ENCODE measurements at regions not wholly inside any gene's neighbourhood (a gene's known extent, or its start where the extent isn't known, plus 50 kb on each side); places are given as distances from the start of the nearest gene placed in this dataset.

DNA sequence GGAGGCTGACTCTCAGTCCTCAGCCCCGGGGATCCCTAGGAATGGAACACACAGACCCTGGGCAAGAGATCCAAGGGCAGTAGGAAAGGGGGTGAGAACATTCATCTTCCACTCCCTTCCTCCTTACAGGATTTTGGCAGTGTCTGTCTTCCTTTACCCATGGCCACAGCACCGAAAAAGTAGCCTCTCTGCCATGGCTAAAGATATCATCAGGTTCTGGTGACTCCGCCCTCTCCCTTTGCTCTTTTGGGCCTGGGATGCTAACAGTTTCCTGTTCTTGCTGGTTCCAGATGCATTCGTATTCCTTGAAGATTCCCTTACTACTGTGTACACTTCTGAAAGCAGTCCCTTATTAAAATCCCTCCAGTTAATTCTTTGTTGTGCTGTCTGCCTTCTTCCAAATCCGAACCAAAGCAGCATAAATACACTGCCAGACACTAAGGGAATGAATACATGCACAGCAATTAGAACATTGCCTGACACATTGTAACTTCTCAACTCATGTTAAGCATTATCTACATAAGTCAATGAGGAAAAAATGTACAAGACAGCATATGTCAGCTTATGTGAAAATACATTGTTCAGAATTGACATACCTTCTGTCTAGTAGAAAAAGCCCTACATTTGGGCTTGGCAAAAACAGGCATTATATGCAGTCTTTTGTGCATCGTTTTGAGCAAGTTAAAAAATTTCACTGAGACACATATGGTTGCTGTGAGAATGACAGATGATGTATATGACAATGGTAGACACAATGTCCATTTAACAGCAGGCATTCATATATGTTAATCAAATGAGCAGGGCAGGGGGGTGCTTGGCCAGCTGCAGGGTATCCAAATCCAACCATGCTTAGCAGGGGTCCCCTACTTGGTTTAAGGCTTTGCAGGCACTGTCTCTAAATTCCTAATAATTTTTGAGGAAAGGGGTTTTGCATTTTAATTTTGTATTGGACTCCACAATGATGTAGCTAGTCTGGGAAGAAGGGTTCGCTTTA is 58.8 kb upstream of the RAI14 start:
- no peak for DNase-seq (ENCODE audit: low read depth)
- H3K4me3 ChIP-seq (ENCODE audit: low read depth, low read length), result no peak overlapping the region
- TF ChIP-seq, protein P1, sequence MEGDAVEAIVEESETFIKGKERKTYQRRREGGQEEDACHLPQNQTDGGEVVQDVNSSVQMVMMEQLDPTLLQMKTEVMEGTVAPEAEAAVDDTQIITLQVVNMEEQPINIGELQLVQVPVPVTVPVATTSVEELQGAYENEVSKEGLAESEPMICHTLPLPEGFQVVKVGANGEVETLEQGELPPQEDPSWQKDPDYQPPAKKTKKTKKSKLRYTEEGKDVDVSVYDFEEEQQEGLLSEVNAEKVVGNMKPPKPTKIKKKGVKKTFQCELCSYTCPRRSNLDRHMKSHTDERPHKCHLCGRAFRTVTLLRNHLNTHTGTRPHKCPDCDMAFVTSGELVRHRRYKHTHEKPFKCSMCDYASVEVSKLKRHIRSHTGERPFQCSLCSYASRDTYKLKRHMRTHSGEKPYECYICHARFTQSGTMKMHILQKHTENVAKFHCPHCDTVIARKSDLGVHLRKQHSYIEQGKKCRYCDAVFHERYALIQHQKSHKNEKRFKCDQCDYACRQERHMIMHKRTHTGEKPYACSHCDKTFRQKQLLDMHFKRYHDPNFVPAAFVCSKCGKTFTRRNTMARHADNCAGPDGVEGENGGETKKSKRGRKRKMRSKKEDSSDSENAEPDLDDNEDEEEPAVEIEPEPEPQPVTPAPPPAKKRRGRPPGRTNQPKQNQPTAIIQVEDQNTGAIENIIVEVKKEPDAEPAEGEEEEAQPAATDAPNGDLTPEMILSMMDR (IDR thresholded peaks at IDR 0.05; ENCODE audit: control insufficient read depth, extremely low read depth, insufficient read depth), result no peak

DNA sequence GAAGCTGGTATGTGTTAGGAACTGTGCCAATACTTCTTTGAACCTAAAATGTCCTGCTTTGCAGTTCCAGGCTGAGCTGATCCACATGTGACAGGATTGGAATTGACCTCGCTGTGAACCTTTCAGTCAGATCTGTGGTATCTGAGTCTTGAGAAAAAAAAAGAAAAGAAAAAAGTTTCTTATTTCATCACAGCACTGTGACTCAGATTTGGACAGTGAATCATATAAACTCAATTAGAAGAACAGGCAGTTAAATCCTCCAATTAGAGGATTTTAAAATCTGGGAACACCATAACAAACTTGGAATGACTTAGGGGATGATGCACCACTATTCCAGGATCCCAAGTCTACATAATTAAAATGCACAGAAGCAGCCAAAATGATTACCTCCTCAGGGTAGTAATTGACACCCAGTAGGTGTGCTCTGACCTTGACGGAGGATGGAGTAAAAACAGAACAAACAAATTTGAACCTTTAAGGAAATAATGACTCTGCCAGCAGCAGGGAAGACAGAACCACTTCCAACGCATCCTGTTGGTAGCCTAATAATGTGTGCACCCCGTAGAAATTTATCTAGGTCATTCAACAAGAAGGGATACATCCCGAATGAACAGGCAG is 57.8 kb upstream of the RAI14 start:
- no peak for DNase-seq (ENCODE audit: low read depth)
- TF ChIP-seq, protein P1 (IDR thresholded peaks at IDR 0.05; ENCODE audit: control insufficient read depth, extremely low read depth, insufficient read depth), result no peak
- H3K4me3 ChIP-seq (ENCODE audit: low read depth, low read length), result no peak overlapping the region

DNA sequence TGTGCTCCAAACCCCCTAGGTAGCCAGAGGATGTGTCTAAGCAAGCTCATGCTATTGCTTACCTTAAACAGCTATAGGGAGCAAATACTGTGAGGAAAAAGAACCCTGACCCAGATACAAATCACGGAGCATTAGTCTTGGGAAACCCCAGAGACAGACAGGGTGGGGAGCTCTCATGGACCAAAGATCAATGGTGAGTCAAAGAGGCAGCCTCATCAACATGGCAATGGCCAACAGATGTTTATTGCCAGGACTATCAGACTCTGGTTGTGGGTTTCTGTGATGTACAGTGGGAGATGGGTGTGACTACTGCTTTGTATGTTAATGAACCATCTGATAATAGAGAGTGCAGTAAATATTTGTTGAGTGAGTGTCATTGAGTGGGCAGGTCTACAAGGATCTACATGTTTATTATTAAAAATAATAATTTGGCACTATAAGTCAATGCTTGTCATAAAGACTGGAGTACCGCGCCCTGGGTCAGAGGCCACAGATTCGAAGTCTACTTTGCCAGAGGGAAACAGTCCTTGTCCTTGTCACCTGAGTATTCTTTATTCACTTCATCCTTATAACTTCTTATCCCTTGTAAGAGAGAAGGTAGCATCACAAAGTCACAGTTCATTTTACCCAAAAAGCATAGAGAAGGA is 56.5 kb upstream of the RAI14 start:
- DNase-seq (ENCODE audit: low read depth), result no peak
- TF ChIP-seq, protein P1 (IDR thresholded peaks at IDR 0.05; ENCODE audit: control insufficient read depth, extremely low read depth, insufficient read depth), result no peak
- no peak overlapping the region for H3K4me3 ChIP-seq (ENCODE audit: low read depth, low read length)

DNA sequence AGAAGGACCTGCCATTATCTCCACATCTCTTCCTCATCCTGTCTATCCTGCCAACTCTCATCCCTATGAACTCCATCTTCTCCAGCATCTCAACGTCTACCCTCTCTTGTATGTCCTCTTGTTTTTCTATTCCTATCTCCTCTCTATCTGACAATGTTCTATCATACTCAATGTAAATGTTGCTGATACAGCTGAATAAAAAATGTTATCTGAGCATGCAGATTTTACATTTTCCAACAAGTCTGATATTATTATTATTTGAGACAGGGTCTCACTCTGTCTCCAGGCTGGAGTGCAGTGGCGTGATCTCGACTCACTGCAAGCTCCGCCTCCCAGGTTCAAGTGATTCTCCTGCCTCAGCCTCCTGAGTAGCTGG is 56.0 kb upstream of the RAI14 start:
- TF ChIP-seq, protein P1 (IDR thresholded peaks at IDR 0.05; ENCODE audit: control insufficient read depth, extremely low read depth, insufficient read depth), result no peak
- no peak for DNase-seq (ENCODE audit: low read depth)

DNA sequence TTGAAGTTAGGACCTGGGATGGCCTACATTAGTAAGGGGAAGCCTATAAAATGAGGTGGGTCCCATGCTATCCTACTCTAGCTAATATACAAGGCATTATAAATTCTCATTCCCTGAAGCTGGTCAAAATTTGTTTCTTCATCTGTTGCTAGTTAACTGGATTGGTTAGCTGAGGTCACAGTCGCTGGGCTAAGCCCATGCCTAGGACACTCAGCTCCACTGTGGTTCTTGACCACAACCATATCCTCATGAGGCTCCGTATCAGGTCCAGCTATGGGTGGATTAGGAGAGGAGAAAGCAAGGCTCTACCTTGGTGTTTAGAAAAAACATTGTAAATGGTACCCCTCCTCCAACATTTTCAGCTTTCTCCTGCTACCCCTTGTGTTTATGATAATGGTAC is 52.8 kb upstream of the RAI14 start:
- no peak overlapping the region for H3K4me3 ChIP-seq (ENCODE audit: low read depth, low read length)
- DNase-seq (ENCODE audit: low read depth), result no peak
- TF ChIP-seq, protein P1 (IDR thresholded peaks at IDR 0.05; ENCODE audit: control insufficient read depth, extremely low read depth, insufficient read depth), result no peak

More for the DNA sequence above, 56.0 kb upstream of the RAI14 start:
- no peak overlapping the region for H3K4me3 ChIP-seq (ENCODE audit: low read depth, low read length)

DNA sequence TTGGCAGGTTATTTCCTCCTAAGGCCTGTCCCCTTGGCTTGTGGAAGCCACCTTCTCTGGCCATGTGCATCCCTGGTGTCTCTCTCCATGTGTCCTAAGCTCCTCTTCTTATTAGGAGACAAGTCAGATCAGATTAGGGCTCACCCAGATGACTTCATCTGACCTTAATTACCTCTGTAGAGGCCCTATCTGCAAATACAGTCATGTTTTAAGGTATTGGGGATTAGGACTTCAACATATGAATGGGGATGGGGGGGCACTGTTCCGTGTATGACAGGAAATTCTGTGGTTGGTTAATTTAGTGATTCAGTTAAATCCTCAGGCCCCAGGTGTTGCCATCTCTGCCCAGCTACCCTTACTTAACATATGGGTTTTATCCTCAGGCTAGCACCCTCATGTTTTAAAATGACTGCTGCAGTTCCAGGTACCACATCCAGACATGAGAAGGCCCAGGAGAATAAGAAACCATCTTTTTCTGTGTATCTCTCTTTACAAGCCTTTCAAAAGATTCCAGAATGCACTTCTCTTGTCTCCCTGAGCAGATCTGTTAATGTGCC is 51.9 kb upstream of the RAI14 start:
- DNase-seq (ENCODE audit: low read depth), result no peak
- TF ChIP-seq, protein P1 (IDR thresholded peaks at IDR 0.05; ENCODE audit: control insufficient read depth, extremely low read depth, insufficient read depth), result no peak
- H3K4me3 ChIP-seq (ENCODE audit: low read depth, low read length), result no peak overlapping the region
